ENCODE measurements at regions not wholly inside any gene's neighbourhood (a gene's known extent, or its start where the extent isn't known, plus 50 kb on each side); places are given as distances from the start of the nearest gene placed in this dataset.
A peak's percentile ranks its signal among the peaks of the same experiment; 100 is the strongest.

DNA sequence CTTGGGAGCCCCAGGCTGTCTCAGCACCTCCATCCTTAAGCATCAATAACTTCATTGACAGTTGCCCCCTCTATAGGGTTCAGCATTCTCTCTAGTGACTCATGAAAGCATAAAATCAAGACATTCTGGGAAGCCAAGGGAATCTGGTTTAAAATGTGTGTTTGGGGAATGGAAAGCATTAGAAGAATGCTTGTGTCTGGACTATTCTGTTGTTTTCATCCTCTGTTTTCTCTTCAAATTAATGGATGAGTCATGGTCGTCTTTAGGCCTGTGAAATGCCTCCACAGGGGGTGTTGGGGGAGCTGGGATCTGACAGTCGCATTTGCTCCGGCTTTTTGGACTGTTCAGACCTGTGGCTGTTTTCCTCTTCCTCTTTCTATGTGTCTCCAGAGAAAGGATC lies 279.7 kb downstream of the CDC5L start:
- TF ChIP-seq CREB1 (IDR thresholded peaks at IDR 0.05; ENCODE audit: low read depth) (no peak), EP300 (IDR thresholded peaks at IDR 0.05; ENCODE audit: borderline replicate concordance) (peak; percentile 68; the same call in 1 of the 2 replicates), FOXM1 (IDR thresholded peaks at IDR 0.05; ENCODE audit: borderline replicate concordance, low read depth) (peak; percentile 34; the same call in 1 of the 2 replicates), EGR1 (IDR thresholded peaks at IDR 0.05) (no peak), TAF1 (IDR thresholded peaks at IDR 0.05; ENCODE audit: low read depth) (no peak), TCF12 (IDR thresholded peaks at IDR 0.05; ENCODE audit: low read depth) (no peak), NFIC (IDR thresholded peaks at IDR 0.05) (no peak), YY1 (IDR thresholded peaks at IDR 0.05; ENCODE audit: low read depth) (no peak), CEBPB (IDR thresholded peaks at IDR 0.05) (no peak), ZBTB7A (IDR thresholded peaks at IDR 0.05; ENCODE audit: low read depth) (no peak), RAD21 (IDR thresholded peaks at IDR 0.05; ENCODE audit: low read depth) (no peak)
- TF ChIP-seq, protein P1, sequence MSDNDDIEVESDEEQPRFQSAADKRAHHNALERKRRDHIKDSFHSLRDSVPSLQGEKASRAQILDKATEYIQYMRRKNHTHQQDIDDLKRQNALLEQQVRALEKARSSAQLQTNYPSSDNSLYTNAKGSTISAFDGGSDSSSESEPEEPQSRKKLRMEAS (IDR thresholded peaks at IDR 0.05): no peak
- TF ChIP-seq, protein P2, sequence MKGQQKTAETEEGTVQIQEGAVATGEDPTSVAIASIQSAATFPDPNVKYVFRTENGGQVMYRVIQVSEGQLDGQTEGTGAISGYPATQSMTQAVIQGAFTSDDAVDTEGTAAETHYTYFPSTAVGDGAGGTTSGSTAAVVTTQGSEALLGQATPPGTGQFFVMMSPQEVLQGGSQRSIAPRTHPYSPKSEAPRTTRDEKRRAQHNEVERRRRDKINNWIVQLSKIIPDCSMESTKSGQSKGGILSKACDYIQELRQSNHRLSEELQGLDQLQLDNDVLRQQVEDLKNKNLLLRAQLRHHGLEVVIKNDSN (IDR thresholded peaks at IDR 0.05): no peak
